ENCODE measurements at regions not wholly inside any gene's neighbourhood (a gene's known extent, or its start where the extent isn't known, plus 50 kb on each side); places are given as distances from the start of the nearest gene placed in this dataset.
A peak's percentile ranks its signal among the peaks of the same experiment; 100 is the strongest.

DNA sequence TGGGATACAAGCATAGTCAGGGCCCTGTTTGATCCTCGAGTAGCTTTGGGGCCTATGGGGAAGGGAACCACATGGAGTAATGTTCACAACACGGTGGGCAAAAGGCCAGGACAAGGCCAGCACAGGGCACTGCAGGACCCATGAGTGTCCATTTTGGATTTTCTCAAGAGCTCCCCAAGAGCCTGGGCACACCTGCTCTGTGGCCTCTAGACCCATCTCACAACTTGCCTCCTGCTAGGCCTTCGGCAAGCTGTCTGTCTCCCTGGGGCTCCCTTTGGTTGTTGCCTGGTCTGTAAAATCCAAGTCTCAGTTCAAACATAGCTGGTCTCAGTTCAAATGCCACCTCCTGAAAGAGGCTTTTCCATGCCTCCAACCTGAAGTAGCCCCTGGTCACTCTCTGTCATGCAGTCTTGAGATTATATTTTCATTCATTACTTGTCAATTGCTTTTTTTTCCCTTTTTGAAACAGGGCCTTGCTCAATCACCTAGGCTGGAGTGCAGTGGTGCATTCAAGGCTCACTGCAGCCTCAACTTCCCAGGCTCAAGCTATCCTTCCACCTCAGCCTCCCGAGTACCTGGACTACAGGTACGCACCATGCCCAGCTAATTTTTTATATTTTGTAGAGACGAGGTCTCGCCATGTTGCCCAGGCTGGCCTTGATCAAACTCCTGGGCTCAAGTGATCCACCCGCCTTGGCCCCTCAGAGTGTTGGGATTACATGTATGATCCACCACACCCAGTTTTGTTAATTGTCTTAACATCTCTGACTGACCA, 107.4 kb downstream of the MATN1 start:
- no peak overlapping the region for H3K4me3 ChIP-seq (ENCODE audit: low read length)
- DNase-seq (ENCODE audit: low read depth) = no peak
- TF ChIP-seq, protein P1, sequence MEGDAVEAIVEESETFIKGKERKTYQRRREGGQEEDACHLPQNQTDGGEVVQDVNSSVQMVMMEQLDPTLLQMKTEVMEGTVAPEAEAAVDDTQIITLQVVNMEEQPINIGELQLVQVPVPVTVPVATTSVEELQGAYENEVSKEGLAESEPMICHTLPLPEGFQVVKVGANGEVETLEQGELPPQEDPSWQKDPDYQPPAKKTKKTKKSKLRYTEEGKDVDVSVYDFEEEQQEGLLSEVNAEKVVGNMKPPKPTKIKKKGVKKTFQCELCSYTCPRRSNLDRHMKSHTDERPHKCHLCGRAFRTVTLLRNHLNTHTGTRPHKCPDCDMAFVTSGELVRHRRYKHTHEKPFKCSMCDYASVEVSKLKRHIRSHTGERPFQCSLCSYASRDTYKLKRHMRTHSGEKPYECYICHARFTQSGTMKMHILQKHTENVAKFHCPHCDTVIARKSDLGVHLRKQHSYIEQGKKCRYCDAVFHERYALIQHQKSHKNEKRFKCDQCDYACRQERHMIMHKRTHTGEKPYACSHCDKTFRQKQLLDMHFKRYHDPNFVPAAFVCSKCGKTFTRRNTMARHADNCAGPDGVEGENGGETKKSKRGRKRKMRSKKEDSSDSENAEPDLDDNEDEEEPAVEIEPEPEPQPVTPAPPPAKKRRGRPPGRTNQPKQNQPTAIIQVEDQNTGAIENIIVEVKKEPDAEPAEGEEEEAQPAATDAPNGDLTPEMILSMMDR (IDR thresholded peaks at IDR 0.05; ENCODE audit: insufficient read depth, low read depth, low read length, missing control alignments) = no peak

DNA sequence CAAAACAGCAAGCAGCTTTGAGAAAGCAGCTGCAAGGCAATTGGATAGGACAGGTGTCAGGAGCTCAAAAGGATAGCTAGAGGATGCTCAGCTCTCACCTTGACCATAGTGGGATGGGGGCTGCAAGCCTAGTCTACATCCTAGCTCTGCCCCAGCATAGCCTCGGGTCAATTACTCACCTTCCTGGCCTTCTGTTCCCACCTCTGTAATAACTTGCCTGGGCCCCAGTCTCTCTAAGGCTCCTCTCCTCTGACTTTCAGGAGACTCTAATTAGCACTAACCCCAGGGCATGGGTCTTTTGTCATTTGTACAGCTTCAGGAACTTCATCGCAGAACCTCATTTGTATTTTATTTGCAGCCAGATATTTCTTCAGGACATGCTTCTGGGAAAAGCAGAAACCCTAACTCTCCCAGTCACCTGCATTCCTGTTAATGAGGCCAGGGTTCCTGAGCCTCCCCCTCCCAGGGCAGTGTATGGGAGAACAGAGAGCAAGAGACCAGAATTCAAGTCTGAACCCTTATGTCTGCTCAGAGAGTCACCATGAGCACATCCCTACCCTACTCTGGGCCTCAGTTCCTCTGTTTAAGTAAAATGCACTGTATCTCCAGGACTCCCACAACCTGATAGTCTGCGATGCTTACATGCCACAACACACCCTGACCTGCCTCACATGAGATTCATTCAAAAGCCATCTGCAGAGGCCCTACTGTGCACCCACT, 108.1 kb downstream of the MATN1 start:
- TF ChIP-seq, protein P1 (IDR thresholded peaks at IDR 0.05; ENCODE audit: insufficient read depth, low read depth, low read length, missing control alignments) = no peak
- peak; percentile 35 for DNase-seq (ENCODE audit: low read depth)
- H3K4me3 ChIP-seq (ENCODE audit: low read length) = no peak overlapping the region

DNA sequence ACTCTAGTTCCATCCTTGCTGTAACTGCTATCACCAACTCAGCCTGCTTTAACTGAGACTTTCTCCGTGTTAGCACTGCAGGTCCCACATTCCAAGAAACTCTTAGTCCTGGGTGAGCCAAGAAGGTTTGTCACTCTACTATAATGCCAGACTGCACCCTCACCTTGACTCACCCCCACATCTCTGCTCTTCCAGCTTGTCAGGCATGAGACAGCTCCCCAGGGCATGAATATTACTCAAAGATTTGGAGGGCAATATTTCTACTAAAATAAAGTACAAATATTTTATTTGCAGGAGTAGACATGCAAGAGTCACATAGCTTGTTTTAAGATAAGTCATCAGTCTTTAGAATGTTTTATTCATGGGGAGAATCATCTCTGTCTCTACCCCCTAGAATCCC, 110.2 kb downstream of the MATN1 start:
- TF ChIP-seq, protein P1 (IDR thresholded peaks at IDR 0.05; ENCODE audit: insufficient read depth, low read depth, low read length, missing control alignments) = no peak
- H3K4me3 ChIP-seq (ENCODE audit: low read length) = no peak overlapping the region
- DNase-seq (ENCODE audit: low read depth) = peak; percentile 85

DNA sequence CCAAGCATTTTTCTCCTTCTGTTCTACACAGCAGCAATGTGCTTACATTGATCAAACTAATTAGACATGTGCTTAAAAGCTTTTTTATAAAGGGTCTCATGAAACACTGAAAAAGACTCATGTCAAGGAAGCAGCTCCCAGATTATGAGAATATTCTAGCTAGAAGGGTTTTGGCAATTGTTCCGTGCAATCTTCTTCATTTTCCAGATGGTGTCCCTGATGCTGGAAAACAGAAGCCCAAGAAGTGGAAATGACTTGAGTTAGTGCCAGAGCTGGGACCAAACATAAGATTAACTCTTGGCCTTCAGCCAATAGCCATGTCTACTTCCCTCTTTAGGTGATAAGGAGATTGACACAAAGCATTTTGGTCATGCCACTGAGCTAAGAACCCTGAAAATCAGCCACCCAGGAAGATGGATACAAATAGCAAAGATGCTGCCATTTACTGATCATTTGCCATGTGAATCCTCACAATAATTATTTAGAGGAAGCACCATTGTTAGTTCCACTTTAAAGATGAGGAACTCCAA, 110.8 kb downstream of the MATN1 start:
- TF ChIP-seq, protein P1 (IDR thresholded peaks at IDR 0.05; ENCODE audit: insufficient read depth, low read depth, low read length, missing control alignments) = no peak
- H3K4me3 ChIP-seq (ENCODE audit: low read length) = no peak overlapping the region

DNA sequence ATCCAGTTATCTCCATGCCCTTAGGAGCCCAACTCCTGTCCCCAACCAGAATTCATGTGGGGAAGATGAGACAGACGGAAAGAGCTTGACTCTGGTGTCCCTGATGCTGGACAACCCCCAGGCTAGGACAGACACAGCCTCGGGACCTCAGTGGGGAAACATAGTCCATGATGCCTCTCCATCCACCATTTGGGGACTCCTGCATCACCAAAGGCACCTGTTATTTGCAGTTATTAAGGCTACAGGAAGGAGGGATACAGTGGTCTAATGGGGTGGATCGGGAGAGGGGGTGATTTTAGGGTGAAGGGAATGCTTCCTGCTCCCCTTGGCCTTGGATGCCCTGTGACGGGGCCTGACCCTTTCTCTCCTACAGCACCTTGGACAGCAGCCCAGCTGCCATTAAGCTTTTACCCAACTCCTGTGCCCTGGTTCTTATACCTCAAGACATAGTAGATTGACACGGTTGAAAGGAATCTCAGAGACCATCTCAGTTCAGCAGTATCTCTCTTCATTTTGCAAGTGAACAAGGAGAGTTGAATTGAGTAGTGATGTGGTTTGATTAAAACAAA, 111.6 kb downstream of the MATN1 start:
- DNase-seq (ENCODE audit: low read depth) = no peak
- TF ChIP-seq, protein P1 (IDR thresholded peaks at IDR 0.05; ENCODE audit: insufficient read depth, low read depth, low read length, missing control alignments) = no peak
- no peak overlapping the region for H3K4me3 ChIP-seq (ENCODE audit: low read length)

More for the DNA sequence above, 110.8 kb downstream of the MATN1 start:
- no peak for DNase-seq (ENCODE audit: low read depth)

DNA sequence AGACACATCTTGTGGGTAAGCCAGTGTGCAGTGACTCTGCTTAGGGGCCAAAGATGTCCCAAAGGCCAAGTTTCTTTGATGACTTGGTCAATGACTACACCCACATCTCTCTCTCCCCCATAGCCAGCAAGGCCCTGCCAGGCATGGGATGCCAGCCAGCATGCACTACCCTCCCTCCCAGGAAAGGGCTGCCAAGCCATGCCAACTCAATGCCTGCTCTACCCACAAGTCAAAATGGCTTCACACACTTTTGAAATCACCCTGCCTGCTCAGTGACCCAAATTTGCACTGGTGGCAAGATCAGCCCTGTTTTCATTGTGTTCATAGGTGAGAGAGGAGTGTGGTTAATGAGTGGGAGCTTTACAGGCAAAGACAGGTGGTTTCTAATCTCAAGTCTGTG, 112.5 kb downstream of the MATN1 start:
- H3K4me3 ChIP-seq (ENCODE audit: low read length) = no peak overlapping the region

More for the DNA sequence above, 112.5 kb downstream of the MATN1 start:
- TF ChIP-seq, protein P1 (IDR thresholded peaks at IDR 0.05; ENCODE audit: insufficient read depth, low read depth, low read length, missing control alignments) = no peak
- no peak for DNase-seq (ENCODE audit: low read depth)

Measured in epithelial cell of esophagus (primary cell).